ENCODE measurements at regions not wholly inside any gene's neighbourhood (a gene's known extent, or its start where the extent isn't known, plus 50 kb on each side); places are given as distances from the start of the nearest gene placed in this dataset.
"Not testable (repeated sequence)": the region's sequence is repeated elsewhere in the genome, so short reads cannot be mapped to it uniquely, and the experiment has no call there.

DNA sequence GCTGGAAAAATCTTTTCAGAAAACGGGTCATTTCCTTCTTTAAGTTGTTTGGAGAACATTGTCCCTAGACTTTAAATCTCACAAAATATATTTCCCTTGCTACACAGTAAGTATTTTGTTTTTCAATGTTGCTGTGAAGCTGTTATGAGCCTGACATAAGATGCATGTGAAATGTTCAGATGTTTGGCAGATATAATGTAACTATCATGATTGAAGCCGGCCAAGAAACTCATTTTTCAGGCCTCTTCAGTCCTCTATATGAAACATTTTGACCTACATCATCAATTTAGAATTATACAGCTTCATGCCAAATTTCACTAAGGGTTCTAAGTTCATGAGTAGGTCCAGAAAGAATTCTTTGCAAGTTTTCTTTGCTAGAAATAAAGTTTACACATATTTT, 133.8 kb downstream of the JRKL start:
- DNase-seq: no peak

DNA sequence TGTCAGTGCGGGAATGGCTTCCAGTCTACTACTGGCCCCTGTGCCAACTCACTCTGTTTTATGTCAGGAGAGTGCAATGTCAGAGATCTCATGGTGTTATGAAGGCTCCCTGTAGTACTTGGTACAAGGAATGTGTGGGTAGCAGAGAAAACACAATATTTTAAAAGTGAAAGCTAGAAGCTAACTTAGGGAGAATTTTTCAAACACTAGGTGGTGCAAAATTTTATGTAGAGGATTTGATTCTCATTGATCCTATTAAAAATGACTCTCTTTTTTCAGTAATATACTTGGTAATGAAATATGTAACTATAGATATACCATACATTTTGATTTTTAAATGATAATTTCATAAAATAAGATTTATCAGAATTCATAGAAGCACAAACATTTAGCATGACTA, 134.7 kb downstream of the JRKL start:
- no peak for DNase-seq

DNA sequence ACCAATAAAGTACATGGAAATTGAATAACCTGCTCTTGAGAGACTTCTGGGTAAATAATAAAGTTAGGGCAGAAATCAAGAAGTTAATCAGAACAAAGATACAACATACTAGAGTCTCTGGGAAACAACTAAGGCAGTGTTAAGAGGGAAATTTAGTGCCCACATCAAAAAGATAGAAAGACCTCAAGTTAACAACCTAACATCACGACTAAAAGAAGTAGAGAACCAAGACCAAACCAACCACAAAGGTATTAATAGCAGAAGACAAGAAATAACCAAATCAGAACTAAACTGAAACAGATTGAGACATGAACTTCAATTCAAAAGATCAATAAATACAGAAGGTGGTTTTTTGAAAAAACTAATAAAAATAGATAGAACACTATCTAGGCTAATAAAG, 140.7 kb downstream of the JRKL start:
- DNase-seq: no peak

DNA sequence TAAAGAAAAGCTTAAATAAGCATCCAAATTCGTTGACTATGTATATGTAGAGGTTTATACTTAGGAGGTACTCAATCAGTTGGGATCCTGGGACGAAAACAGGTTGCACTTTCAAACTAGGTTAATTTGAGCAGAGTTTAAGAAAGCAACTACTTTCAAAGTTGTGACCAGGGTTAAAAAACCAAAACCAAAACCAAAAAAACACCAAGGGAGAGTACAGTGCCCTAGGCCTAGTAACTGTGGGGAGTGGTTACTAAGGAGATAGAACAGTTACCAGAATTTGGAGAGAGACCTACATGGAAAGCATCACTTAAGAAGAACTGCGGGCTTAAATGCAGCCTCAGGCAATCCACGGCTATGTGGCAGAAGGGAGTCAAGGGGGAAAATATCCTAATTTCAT, 148.3 kb downstream of the JRKL start:
- DNase-seq: no peak

DNA sequence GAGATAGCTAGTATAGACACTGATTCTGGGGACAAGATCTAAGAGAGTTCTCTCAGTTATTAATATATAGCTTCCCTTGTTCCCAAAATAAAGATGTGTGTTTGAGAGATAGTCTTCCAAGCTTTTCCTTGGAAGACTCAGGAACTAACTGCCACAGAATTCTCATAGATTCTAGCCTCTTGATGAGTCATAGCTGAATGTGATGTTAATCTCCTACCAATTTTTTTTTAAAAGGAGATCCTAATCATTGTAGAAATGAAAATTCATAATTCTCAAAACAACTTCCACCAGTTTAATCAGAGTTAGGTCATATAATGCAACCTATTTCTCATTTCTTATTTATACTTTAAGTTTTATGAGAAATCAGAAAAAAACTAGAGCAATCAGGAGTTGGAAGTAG, 148.8 kb downstream of the JRKL start:
- no peak for DNase-seq

DNA sequence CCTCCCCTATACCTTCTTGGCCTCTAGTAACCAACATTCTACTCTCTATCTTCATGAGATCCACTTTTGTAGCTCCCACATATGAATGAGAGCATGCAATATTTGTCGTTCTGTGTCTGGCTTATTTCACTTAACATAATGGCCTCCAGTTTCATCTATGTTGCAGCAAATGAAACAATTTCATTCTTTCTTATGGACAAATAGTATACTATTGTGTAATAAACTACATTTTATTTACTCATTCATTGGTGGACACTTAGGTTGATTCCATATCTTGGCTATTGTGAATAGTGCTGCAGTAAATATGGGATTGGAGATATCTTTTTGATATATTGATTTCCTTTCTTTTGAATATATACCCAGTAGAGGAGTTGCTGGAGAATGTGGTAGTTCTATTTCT, 151.1 kb downstream of the JRKL start:
- DNase-seq: no peak

DNA sequence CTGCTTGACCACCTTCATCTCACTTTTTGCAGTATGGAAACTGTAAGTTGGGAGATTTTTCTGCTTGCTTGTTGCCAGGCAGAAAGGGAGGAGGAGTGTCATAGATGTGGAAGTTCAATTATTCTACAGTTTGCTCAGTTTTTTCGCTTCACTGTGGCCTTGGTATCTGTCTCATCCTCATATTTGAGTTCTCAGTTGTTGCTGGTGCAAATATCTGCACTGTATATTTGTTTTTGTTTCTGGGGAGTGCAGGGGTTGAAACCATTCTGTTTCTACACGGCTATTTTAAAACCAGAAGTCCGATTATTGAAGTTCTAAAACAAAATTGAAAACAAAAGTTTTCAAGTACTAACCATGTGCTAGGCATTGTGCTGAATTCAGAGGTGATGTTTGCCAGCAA, 153.4 kb downstream of the JRKL start:
- no peak for DNase-seq

DNA sequence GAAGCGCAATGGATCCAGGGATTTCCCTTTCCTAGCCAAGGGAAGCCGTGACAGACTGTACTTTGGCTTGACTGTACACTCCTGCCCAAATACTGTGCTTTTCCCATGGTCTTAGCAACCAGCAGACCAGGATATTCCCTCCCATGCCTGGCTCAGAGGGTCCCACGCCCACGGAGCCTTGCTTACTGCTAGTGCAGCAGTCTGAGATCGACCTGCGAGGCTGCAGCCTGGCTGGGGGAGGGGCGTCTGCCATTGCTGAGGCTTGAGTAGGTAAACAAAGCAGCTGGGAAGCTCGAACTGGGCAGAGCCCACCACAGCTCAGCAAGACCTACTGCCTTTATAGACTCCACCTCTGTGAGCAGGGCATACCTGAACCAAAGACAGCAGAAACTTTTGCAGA, 155.4 kb downstream of the JRKL start:
- DNase-seq: not testable (repeated sequence)

DNA sequence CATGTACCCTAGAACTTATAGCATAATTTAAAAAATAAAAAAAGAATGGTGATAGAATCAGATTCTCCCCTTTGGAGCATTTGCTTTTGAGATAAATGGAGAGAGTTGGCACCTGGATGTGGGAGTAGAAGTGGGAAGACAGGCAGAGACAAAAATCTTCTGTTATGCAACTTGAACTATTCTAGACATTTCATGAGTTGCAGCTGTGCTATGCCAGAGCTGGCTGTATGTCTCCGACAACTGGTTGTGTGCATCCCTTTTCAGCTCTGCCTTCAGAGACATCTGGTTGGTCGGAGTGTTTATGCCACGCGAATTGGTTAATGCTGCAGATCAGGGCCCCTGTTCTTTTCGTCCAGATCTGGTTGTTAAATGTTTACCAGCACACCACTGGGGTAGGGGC, 161.3 kb downstream of the JRKL start:
- no peak for DNase-seq

DNA sequence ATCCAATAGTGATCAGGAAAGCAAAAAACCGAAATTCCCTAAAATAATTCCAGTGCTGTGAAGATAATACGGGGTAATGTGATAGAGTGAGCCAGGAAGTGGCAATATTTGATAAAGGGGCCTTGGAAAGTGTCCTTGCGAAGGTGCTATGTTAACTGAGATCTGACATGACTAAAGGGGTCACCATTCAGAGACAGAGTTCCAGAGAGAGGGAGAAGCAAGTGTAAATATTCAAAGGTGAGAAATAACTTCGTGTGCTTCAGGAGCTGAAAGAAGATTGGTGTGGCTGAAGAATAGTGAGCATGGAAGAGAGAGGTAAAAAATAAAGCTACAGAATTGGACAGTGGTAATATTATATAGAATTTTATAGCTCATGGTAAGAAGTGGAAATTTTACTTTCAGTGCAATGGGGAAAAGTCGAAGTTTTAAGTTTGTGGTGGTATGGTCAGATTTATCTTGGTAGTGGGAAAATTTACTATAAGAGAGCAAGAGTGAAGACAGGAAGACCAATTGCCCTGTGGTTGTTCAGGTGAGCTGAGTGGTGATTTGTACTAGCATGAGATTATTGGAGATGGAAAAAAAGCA, 164.5 kb downstream of the JRKL start:
- DNase-seq: no peak

DNA sequence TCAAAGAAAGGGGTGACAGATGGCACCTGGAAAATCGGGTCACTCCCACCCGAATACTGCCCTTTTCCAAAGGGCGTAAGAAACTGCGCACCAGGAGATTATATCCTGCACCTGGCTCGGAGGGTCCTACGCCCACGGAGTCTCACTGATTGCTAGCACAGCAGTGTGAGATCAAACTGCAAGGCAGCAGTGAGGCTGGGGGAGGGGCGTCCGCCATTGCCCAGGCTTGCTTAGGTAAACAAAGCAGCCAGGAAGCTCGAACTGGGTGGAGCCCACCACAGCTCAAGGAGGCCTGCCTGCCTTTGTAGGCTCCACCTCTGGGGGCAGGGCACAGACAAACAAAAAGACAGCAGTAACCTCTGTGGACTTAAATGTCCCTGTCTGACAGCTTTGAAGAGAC, 166.0 kb downstream of the JRKL start:
- DNase-seq: not testable (repeated sequence)

DNA sequence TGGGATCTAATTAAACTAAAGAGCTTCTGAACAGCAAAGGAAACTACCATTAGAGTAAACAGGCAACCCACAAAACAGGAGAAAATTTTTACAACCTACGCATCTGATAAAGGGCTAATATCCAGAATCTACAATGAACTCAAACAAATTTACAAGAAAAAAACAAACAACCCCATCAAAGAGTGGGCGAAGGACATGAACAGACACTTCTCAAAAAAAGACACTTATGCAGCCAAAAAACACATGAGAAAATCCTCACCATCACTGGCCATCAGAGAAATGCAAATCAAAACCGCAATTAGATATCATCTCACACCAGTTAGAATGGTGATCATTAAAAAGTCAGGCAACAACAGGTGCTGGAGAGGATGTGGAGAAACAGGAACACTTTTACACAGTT, 170.9 kb downstream of the JRKL start:
- DNase-seq: not testable (repeated sequence)

DNA sequence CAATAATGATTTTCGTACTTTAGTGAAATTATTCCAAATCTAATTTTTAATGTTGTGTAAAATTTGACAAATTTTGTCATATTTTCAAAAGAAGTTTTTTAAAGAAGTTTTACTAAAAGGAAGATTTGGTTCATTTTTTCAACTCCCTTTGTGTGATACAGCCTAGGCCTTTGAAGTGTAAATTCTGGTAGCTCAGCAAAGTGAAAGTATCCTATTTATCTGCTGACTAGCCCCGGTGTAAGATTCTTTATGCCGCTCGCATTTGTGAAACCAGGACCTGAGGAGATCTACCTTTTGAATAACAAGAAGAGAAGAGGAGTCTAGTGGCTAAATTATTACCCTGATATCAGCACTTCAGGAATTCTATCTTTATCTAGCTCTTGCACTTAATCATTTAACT, 177.4 kb downstream of the JRKL start:
- no peak for DNase-seq

DNA sequence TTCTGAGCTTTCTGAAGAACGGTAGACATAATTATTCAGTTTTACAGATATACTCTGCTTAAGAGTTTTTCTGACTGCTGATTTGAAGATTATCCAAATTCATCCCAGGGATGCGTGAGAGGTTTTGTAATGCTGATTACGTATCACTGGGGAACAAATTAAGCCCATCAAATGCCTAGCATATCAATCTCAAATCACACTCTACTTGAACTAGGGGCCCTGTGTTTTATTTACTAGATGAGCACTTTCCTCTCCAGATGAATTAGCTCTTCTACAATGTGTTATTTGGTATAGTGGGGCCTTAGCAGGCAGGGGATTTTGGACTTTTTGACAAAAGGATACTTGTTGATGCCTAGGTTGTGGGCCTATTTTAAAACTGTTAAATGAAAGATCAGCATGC, 177.9 kb downstream of the JRKL start:
- DNase-seq: no peak

DNA sequence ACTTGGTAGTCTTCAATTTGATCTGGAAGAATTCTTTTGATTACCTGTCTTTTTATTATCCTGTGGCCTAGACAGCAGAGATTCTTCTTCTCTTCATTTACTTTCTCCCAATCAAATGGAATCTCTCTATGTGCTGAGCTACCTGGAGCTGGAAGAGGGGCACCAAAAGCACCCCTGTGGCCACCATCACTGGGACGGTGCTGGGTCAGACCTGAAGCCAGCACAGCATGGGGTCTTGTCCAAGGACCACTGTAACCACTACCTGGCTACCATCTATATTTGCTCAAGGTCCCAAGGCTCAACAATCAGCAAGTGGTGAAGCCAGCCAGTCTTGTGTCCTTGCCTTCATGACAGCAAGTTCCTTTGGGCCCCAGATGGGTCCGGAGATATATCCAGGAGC, 186.6 kb downstream of the JRKL start:
- no peak for DNase-seq

DNA sequence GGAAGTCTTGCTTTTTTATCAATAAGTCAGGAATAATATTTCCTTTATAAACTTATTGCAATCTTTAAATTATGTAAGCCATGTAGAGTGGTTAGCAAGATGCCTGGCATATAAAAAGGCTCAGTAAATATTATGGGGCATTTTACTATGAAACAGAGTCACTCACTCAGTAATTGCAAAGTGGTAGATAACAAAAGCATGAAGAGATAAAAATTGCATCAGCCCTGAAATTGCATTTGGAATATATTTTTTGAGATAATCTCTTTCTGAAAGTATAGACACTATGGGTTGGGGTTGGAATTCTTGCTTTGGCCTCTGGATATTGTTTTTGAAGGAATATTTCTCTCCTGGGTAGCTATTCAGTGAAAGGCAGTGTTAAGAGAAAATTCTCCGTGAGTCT, 188.6 kb downstream of the JRKL start:
- DNase-seq: no peak

DNA sequence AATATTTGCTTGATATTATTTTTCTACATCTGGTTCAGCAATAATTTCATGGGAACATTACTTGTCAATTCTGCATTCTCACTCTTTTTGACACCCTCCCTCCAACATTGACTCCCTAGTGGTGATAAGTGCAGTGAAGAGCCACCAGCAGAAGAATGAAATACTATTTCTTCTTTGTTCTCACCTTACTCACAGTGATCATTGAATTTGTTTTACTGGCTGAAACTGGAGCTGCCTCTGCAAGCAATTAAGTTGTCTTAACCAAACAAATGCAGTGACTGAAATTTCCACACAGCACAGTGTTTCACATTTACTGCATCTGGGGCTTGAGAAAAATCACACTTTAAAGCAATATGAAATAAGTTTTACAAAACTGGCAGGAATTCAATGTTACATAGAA, 189.8 kb downstream of the JRKL start:
- no peak for DNase-seq

DNA sequence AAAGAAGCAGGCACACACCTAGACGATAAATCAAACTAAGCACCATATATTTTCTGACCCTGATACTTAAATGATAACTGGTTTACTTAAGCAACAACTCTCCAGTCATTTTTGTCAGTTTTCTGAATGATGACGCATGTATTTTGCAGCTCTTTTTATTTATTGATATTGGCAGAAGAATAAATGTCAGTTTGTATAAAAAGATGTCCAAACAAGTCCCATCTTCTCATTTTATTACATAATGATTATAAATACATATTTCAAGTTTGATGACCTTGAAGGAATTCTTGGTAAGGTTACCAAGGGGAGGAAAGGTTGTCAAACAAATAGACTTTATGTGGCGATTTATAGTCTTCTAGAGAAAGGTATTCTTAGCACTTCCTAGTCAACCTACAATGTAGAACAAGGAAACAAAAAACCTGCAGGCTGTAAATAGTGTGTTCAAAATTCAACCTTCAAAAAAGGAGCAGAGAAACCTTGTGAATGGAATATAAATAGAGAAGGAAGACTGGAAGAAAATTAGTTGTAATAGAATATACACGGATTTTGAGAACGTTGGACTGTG, 190.7 kb downstream of the JRKL start:
- DNase-seq: no peak

DNA sequence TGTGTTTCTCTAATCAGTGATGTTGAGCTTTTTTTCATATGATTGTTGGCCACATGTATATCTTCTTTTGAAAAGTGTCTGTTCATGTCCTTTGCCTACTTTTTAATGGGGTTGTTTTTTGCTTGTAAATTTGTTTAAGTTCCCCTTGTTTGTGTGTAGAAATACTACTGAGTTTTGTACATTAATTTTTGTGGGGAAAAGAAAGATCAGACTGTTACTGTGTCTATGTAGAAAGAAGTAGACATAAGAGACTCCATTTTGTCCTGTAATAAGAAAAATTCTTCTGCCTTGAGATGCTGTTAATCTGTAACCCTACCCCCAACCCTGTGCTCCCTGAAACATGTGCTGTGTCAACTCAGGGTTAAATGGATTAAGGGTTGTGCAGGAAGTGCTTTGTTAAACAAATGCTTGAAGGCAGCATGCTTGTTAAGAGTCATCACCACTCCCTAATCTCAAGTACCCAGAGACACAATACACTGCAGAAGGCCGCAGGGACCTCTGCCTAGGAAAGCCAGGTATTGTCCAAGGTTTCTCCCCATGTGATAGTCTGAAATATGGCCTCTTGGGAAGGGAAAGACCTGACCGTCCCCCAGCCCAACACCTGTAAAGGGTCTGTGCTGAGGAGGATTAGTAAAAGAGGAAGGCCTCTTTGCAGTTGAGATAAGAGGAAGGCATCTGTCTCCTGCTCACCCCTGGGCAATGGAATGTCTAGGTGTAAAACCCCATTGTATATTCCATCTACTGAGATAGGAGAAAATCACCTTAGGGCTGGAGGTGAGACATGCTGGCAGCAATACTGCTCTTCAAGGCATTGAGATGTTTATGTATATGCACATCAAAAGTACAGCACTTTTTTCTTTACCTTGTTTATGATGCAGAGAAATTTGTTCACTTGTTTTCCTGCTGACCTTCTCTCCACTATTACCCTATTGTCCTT, 196.4 kb downstream of the JRKL start:
- DNase-seq: not testable (repeated sequence)

DNA sequence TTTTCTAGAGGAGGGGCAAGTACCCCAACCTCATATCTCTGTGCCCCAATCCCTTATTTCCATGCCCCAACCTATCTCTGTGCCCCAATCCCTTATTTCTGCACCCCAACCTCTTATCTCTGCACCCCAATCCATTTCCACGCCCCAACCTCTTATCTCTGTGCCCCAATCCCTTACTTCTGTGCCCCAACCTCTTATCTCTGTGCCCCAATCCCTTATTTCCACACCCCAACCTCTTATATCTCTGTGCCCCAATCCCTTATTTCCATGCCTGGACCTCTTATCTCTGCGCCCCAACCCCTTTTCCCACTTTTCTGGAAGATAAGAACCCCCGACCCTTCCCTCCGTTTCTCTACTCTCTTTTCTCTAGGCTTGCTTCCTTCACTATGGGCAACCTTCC, 199.0 kb downstream of the JRKL start:
- DNase-seq: not testable (repeated sequence)

DNA sequence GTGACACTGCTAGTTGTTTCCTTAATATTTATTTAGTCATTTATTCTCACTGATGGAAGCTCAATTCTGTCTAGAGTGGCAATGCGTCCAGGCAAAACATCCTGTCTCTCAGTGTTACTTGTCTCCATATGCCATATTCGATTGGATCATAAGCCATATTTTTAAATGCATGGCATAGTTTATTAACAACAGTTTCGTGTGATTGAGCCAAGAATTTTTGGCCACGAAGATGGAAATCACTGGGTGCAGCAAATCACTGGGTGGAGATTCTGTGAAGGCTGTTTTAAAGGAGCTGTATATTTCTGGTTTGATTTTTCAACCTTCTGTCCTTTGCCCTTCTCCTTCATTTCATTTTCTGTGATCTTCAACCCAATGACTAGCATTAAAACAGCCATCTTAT, 205.2 kb downstream of the JRKL start:
- no peak for DNase-seq

DNA sequence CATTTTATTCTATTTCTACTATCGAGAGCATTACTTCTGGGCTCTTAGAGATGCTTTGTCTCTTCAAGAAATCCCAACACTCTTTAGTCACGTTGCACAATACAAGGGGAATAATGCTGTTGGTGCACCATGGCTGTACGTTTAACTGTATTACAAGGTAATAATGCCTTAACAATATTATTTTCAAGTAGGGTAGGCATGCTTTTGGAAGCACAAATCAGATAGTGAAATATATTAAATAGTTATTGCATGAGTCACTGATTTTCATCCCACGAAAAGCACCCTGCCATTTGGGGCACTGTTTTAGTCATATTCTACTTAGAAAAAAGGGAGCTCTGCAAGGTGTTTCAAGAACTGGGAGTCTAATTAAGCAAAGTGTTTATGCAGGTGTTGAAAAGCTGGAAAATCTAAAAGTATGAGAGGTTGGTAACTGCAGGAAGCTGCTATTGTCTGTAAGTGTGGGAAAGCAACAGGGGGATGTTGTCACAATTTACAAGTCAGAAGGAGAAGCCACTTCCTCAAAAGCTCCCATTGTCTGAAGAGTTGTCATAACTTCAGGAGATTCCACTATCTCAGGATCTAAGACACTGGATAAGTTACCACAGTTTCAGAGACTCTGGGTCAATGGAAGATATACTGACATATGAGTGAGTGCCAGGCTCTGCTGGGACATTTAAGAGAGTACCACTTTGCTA, 218.2 kb downstream of the JRKL start:
- DNase-seq: no peak

DNA sequence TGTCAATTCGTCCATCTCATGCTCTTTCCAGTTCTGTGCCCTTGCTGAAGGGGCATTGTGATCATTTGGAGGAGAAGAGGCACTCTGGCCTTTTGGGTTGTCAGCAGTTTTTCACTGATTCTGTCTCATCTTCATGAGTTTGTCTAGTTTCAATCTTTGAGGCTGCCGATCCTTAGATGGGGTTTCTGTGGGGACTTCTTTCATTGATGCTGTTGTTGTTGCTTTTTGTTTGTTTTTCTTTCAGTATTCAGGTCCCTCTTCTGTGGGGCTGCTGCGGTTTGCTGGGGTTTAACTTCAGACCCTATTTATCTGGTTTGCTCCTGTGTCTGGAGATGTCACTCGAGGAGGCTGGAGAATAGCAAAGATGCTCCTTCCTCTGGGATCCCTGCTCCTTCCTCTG, 224.3 kb downstream of the JRKL start:
- DNase-seq: no peak

DNA sequence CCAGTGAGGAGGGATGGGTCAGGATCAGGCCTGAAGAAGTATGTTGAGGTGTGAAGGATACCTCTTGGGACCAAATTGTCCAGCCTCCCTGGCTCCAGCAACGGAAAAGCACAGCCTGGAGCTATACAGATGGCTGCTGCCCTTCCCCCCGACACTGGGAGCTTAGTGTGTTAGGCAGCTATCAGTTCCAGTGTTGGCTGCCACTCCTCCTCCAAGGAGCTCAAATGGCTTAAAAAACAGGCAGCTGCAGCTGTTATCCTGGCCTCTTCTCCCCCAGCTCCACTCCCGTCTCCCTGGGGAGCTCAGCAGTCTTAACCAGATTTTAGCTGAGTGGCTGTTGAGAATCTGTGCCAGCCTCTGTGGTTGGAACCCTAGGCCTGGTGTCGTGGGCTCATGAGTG, 225.0 kb downstream of the JRKL start:
- DNase-seq: no peak
